Left ventricle myocardium inferior (tissue), 1 donor: ENCODE measurements at regions not wholly inside any gene's neighbourhood (a gene's known extent, or its start where the extent isn't known, plus 50 kb on each side); places are given as distances from the start of the nearest gene placed in this dataset.

ENCODE experiments used
- DNase-seq: peaks from one replicate; pipeline ENCODE4 v3.0.0-alpha.2; 2020
- H3K27ac ChIP-seq: fragments of 200-600 bp; replicated peaks from 2 replicates; pipeline ENCODE4 v1.8.0; 2021
- H3K27me3 ChIP-seq: fragments of 200-600 bp; 2 replicates; pipeline ENCODE4 v1.8.0; 2021; ENCODE audit warnings: low read depth
- H3K36me3 ChIP-seq: fragments of 200-600 bp; 2 replicates; pipeline ENCODE4 v1.8.0; 2021
- H3K4me1 ChIP-seq: fragments of 200-600 bp; 2 replicates; pipeline ENCODE4 v1.8.0; 2021
- H3K4me3 ChIP-seq: fragments of 200-600 bp; 2 replicates; pipeline ENCODE4 v1.8.0; 2021; ENCODE audit warnings: mild to moderate bottlenecking, moderate library complexity
- H3K9me3 ChIP-seq: fragments of 200-600 bp; replicated peaks from 2 replicates; pipeline ENCODE4 v1.8.0; 2021
- intact Hi-C: fragments of 100-400 bp; cut with micrococcal nuclease; formaldehyde crosslinking; loops from one replicate; pipeline ENCODE4 v1.11.0; 2022
- TF ChIP-seq, protein P1 (sequence below): fragments of 200-600 bp; IDR thresholded peaks from 2 replicates; pipeline ENCODE4 v1.8.0; 2021; ENCODE audit warnings: antibody characterized with exemption, mild to moderate bottlenecking, borderline replicate concordance
- donor health status: DM: no; HTN: yes; CAD: no; lungs with severe emphysema.

- H3K4me3 ChIP-seq, result no peak overlapping the region
- H3K4me1 ChIP-seq, result peaks cover 16% of the 10 kb centered on the region
- H3K9me3 ChIP-seq, result no peaks in the 10 kb centered on the region
- DNase-seq, result no peak
- peak overlapping the region; percentile 81 for H3K27ac ChIP-seq
- H3K27me3 ChIP-seq, result no peaks in the 10 kb centered on the region
- intact Hi-C loops, result no loop called here
- no peaks in the 10 kb centered on the region for H3K36me3 ChIP-seq
- TF ChIP-seq, protein P1, sequence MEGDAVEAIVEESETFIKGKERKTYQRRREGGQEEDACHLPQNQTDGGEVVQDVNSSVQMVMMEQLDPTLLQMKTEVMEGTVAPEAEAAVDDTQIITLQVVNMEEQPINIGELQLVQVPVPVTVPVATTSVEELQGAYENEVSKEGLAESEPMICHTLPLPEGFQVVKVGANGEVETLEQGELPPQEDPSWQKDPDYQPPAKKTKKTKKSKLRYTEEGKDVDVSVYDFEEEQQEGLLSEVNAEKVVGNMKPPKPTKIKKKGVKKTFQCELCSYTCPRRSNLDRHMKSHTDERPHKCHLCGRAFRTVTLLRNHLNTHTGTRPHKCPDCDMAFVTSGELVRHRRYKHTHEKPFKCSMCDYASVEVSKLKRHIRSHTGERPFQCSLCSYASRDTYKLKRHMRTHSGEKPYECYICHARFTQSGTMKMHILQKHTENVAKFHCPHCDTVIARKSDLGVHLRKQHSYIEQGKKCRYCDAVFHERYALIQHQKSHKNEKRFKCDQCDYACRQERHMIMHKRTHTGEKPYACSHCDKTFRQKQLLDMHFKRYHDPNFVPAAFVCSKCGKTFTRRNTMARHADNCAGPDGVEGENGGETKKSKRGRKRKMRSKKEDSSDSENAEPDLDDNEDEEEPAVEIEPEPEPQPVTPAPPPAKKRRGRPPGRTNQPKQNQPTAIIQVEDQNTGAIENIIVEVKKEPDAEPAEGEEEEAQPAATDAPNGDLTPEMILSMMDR, result no peak
These were observed 135.5 kb upstream of the CPEB4 start for GRCh38 chr5:173752653-173753052.

DNA sequence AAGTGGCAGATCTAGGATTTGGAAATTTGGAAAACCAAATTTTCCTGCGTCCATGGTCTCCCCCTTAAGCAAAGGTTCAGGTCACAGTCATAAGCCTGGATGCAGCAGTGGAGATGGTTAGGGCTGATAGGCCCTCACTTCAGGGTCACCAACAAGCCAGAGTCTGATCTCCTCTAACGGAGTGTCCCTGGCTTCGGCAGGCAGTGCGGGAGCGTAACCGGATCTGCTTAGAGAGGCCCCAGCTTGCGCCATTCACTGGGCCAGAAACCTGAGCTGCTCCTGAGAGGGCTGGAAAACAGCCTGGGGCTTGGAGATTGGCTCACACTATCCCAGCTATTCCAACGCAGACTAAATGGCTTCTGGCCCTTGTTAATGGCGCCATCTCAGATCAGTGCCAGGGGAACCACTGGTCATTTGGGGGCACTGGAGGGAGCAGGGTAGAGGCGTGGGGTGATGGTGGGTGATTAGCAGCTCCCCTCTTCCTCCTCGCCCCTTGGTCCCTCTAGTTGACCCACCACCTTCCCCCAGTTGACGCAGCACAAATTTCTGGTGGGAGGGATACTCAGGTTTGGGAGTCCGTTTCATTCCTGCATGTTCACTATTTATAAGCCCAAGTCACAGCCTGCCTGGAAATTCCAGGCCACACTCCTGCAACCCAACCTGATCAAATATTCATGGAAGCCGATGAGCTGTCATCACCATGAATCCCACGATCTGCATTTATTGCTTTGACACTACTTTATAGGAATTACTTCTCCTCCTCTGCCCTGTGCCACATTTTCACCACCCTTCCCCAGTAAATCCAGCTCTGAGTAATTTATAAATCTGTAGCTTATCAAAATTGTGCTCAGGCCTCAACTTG is 134.6 kb upstream of the CPEB4 start:
- TF ChIP-seq, protein P1, result no peak
- Histone ChIP-seq H3K4me1 (peaks cover 23% of the 10 kb centered on the region), H3K36me3 (no peaks in the 10 kb centered on the region), H3K27me3 (no peaks in the 10 kb centered on the region), H3K4me3 (no peak overlapping the region), H3K27ac (peak overlapping the region; percentile 81), H3K9me3 (no peaks in the 10 kb centered on the region)
- DNase-seq, result peak; percentile 66
- intact Hi-C loops, result no loop called here

DNA sequence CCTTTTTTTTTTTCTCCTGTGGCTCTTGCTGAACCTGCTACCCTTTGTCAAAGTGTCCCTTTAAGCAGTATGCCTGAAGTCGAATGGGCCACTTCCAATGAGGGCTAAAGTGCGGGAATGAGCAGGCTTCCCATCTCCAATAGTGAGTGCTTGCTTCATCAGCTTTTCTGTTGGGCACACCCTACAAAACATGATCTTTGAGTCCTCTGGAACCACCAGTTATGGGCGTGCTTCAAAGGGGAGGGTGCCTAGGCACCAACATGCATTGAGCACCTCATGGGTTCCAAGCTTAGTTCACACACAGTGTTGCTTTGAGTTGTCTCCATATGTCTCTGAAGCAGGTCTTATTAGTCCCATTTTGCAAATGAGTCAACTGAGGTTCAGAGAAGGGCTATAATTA is 132.8 kb upstream of the CPEB4 start:
- TF ChIP-seq, protein P1, result no peak
- no peak overlapping the region for H3K27ac ChIP-seq
- H3K36me3 ChIP-seq, result no peaks in the 10 kb centered on the region
- no peak overlapping the region for H3K4me3 ChIP-seq
- H3K9me3 ChIP-seq, result no peaks in the 10 kb centered on the region
- DNase-seq, result no peak
- intact Hi-C loops, result no loop called here
- H3K27me3 ChIP-seq, result no peaks in the 10 kb centered on the region
- peaks cover 33% of the 10 kb centered on the region for H3K4me1 ChIP-seq

DNA sequence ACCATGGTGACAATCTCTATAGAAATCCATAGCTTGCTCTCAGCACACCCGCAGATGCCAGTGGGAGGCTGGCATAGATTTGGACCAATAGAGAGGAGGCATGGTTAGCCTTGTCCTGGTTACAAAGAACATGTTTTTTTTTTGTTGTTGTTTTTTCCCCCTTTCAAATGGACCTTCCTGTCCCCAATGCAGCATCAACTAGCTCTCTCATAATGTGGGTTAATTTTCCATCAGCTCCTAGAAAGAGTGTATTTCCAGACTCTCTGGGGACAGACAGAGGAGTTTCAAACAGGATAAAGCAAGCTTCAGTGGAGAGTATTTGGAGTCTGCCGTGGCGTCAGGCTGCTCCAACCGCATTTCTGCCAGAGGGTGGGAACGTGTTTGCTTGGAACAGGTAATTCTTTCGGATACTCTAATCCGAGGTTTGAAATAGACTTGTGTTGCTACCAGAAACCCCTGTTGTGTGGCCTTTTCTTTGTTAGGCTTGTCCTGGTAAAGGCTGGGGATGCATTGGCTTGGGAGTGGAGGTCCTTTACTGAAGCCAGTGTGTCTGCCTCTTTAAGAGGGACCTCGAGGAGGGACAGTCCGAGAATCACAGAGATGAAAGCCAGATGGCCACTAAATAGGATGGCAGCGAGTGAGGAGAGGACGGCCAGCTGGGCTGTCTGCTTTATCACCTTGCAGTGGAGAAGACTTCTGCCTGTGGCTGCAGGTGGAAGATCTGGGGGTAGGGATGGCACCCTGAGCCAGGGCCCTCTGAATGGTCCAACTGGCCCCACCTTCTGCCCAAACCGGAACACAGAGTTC is 130.5 kb upstream of the CPEB4 start:
- TF ChIP-seq, protein P1, result no peak
- Histone ChIP-seq H3K27ac (peak overlapping the region; percentile 28), H3K9me3 (no peaks in the 10 kb centered on the region), H3K36me3 (no peaks in the 10 kb centered on the region), H3K4me1 (peaks cover 33% of the 10 kb centered on the region), H3K27me3 (no peaks in the 10 kb centered on the region), H3K4me3 (no peak overlapping the region)
- intact Hi-C loops, result no loop called here
- no peak for DNase-seq

DNA sequence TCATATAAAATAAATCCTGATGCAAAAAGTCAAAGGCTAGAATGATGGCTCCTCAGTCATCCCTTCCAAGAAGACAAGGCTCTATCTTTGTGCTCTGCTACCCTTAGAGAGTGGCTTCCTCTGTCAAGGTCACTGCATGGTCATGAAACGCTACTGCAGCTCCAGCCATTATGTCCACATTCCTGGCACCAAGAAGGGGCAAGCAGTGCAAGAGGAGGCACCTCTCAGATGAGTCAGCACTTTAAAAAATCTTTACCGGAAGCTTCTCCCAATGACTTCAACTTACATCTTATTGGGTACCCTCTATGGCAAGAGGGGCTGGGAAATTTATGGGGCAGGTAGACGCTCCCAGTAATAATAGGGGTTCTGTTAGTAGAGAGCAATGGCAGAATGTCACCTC is 129.5 kb upstream of the CPEB4 start:
- Histone ChIP-seq H3K9me3 (no peaks in the 10 kb centered on the region), H3K27ac (no peak overlapping the region), H3K36me3 (no peaks in the 10 kb centered on the region), H3K27me3 (no peaks in the 10 kb centered on the region), H3K4me1 (peaks cover 28% of the 10 kb centered on the region), H3K4me3 (no peak overlapping the region)
- TF ChIP-seq, protein P1, result no peak
- intact Hi-C loops, result no loop called here
- no peak for DNase-seq
